Thoracic aorta (tissue), 2 donors: ENCODE measurements at regions not wholly inside any gene's neighbourhood (a gene's known extent, or its start where the extent isn't known, plus 50 kb on each side); places are given as distances from the start of the nearest gene placed in this dataset.
"Not testable (repeated sequence)": the region's sequence is repeated elsewhere in the genome, so short reads cannot be mapped to it uniquely, and the experiment has no call there.

Experiments
- ATAC-seq: fragments of 150-250 bp; one replicate; pipeline ENCODE4 v1.8.0; 2017; ENCODE audit warnings: low read depth; ENCODE audit not compliant: insufficient number of reproducible peaks, low FRiP score
- DNase-seq: peaks from one replicate; pipeline ENCODE4 v3.0.0-alpha.2; 2020; ENCODE audit warnings: low spot score
- H3K27ac ChIP-seq, 2 donors: fragments of 200-600 bp; sonication (generic); 1 replicate in 1 of 2; 2 replicates in 1 of 2; pipeline ENCODE4 v1.5.1; 2016; ENCODE audit warnings: mild to moderate bottlenecking in 2 of 2, moderate library complexity in 2 of 2
- H3K27me3 ChIP-seq: fragments of 200-600 bp; sonication (generic); replicated peaks from 2 replicates; pipeline ENCODE4 v1.6.0; 2016; ENCODE audit warnings: mild to moderate bottlenecking; ENCODE audit not compliant: insufficient read depth
- H3K36me3 ChIP-seq: fragments of 200-600 bp; sonication (generic); one replicate; pipeline ENCODE4 v1.5.1; 2016
- H3K4me1 ChIP-seq, 2 donors: fragments of 200-600 bp; sonication (generic); 1 replicate in 1 of 2; 2 replicates in 1 of 2; pipeline versions ENCODE4 v1.5.1 to v1.6.0; 2016; ENCODE audit warnings: low read depth in 2 of 2, mild to moderate bottlenecking in 1 of 2; ENCODE audit not compliant: control insufficient read depth in 1 of 2
- H3K4me3 ChIP-seq: fragments of 200-600 bp; sonication (generic); 2 replicates; pipeline ENCODE4 v1.5.1; 2016; ENCODE audit warnings: mild to moderate bottlenecking
- H3K9me3 ChIP-seq: fragments of 200-600 bp; sonication (generic); 2 replicates; pipeline ENCODE4 v1.5.1; 2016
- CTCF ChIP-seq: fragments of 200-600 bp; sonication (generic); IDR thresholded peaks from one replicate; pipeline ENCODE4 v1.5.1; 2019; ENCODE audit warnings: antibody characterized with exemption

DNA sequence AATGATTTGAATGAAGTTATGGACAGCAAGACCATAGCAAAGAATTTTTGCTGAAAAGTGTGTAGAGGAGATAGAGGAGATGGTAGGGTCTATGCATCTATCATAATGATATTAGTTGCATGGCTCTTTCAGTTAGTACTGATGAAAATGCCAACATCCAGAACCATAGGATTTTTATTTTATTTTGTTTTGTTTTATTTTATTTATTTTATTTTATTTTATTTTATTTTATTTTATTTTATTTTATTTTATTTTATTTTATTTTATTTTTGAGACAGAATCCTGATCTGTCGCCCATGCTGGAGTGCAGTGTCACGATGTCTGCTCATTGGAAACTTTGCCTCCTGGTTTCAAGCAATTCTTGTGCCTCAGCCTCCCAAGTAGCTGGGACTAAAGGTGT lies 1021.1 kb upstream of the ZEB2 start:
- H3K9me3 ChIP-seq = no peaks in the 10 kb centered on the region
- DNase-seq (no peak), ATAC-seq (no peak)
- TF ChIP-seq CTCF = no peak
- no peak overlapping the region for H3K4me3 ChIP-seq
- no peak overlapping the region for H3K27ac ChIP-seq
- H3K27me3 ChIP-seq = no peaks in the 10 kb centered on the region
- H3K4me1 ChIP-seq = peaks cover 7 to 22% of the 10 kb centered on the region in 2 donors
- H3K36me3 ChIP-seq = no peaks in the 10 kb centered on the region

- H3K4me1 ChIP-seq = peaks cover 7 to 22% of the 10 kb centered on the region in 2 donors
- no peaks in the 10 kb centered on the region for H3K9me3 ChIP-seq
- H3K27me3 ChIP-seq = no peaks in the 10 kb centered on the region
- no peak for TF ChIP-seq CTCF
- DNase-seq = no peak
- H3K27ac ChIP-seq = no peak overlapping the region
- H3K4me3 ChIP-seq = no peak overlapping the region
- ATAC-seq = no peak
- no peaks in the 10 kb centered on the region for H3K36me3 ChIP-seq
These were observed 1018.9 kb upstream of the ZEB2 start for GRCh38 chr2:145538661-145539350.

GRCh38 chr2:145530653-145531052 lies 1010.7 kb upstream of the ZEB2 start:
- Histone ChIP-seq H3K27ac (no peak overlapping the region), H3K9me3 (no peaks in the 10 kb centered on the region), H3K4me3 (no peak overlapping the region), H3K4me1 (no peaks in the 10 kb centered on the region), H3K27me3 (no peaks in the 10 kb centered on the region), H3K36me3 (no peaks in the 10 kb centered on the region)
- DNase-seq = no peak
- no peak for ATAC-seq
- no peak for TF ChIP-seq CTCF

DNA sequence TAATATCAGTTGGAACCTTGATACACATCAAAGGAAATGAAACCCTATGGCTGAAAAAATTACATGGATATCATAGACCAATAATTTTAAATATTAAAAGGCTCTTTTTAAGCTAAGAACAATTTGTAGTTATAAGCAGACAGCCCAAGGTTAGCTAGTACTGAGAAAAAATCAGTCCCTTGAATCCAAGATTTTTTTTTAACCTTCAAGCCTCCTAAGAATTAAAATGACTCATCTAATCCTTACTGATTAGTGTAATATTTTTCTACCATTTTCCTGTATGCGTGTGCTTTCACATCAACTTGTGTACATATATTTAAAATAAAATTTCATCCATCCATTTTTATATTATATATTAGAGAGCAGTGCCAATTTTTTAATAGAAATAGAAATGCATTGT lies 1004.9 kb upstream of the ZEB2 start:
- Histone ChIP-seq H3K4me1 (no peaks in the 10 kb centered on the region), H3K36me3 (no peaks in the 10 kb centered on the region), H3K27ac (no peak overlapping the region), H3K27me3 (no peaks in the 10 kb centered on the region), H3K9me3 (no peaks in the 10 kb centered on the region), H3K4me3 (peak overlapping the region; percentile 2)
- TF ChIP-seq CTCF = no peak
- DNase-seq (no peak), ATAC-seq (no peak)

DNA sequence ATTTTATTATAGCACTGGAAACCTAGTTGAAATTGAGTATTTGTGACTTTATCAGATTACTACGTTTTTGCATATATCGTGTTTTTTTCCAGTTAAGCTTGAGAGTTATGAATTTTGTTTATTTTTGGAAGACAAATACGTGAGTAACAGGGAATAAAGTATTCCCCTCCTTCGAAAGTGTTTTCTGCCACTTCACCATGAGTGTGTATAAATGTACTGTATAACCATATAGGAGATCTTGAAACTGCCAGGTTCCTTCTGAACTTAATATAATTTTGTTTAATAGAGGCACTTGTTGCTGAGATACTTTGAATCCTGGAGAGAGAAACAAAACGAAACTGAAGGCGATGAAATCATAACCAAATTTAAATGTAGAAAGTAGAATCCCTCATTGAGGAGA lies 1004.4 kb upstream of the ZEB2 start:
- DNase-seq (no peak), ATAC-seq (no peak)
- H3K4me3 ChIP-seq = peak overlapping the region; percentile 2
- no peaks in the 10 kb centered on the region for H3K27me3 ChIP-seq
- no peak overlapping the region for H3K27ac ChIP-seq
- H3K4me1 ChIP-seq = no peaks in the 10 kb centered on the region
- TF ChIP-seq CTCF = no peak
- H3K9me3 ChIP-seq = peaks cover under 1% of the 10 kb centered on the region
- H3K36me3 ChIP-seq = no peaks in the 10 kb centered on the region

DNA sequence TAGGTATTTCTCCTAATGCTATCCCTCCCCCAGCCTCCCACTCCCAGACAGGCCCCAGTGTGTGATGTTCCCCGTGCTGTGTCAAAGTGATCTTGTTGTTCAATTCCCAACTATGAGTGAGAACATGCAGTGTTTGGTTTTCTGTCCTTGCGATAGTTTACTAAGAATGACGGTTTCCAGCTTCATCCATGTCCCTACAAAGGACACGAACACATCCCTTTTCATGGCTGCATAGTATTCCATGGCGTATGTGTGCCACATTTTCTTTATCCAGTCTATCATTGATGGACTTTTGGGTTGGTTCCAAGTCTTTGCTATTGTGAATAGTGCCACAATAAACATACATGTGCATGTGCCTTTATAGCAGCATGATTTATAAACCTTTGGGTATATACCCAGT lies 999.3 kb upstream of the ZEB2 start:
- H3K27ac ChIP-seq, H3K27me3 ChIP-seq, ATAC-seq, DNase-seq, H3K4me1 ChIP-seq, H3K36me3 ChIP-seq, H3K9me3 ChIP-seq, H3K4me3 ChIP-seq: not testable (repeated sequence)
